Endothelial cell (in vitro differentiated cells): ENCODE measurements at regions not wholly inside any gene's neighbourhood (a gene's known extent, or its start where the extent isn't known, plus 50 kb on each side); places are given as distances from the start of the nearest gene placed in this dataset.

Source experiments
- DNase-seq: peaks from one replicate; pipeline ENCODE4 v3.0.0; 2021; ENCODE audit warnings: low spot score
- H3K27ac Mint-ChIP-seq: one replicate; pipeline ENCODE4 v1.8.0; 2021; ENCODE audit warnings: mixed read lengths, inconsistent platforms; ENCODE audit not compliant: unreplicated experiment
- H3K27me3 Mint-ChIP-seq: one replicate; pipeline ENCODE4 v1.8.0; 2021; ENCODE audit warnings: mild to moderate bottlenecking, moderate library complexity, mixed read lengths, inconsistent platforms; ENCODE audit not compliant: unreplicated experiment
- H3K36me3 Mint-ChIP-seq: one replicate; pipeline ENCODE4 v1.8.0; 2021; ENCODE audit warnings: mild to moderate bottlenecking, low read depth, mixed read lengths, inconsistent platforms; ENCODE audit not compliant: unreplicated experiment
- H3K4me1 Mint-ChIP-seq: one replicate; pipeline ENCODE4 v1.8.0; 2021; ENCODE audit warnings: mild to moderate bottlenecking, mixed read lengths, inconsistent platforms; ENCODE audit not compliant: unreplicated experiment
- H3K4me3 Mint-ChIP-seq: one replicate; pipeline ENCODE4 v1.8.0; 2021; ENCODE audit warnings: mild to moderate bottlenecking, mixed read lengths, inconsistent platforms; ENCODE audit not compliant: unreplicated experiment
- H3K9me3 Mint-ChIP-seq: one replicate; pipeline ENCODE4 v1.8.0; 2021; ENCODE audit warnings: mixed read lengths, inconsistent platforms; ENCODE audit not compliant: unreplicated experiment
- TF ChIP-seq, protein P1 (sequence below): fragments of 200-600 bp; sonication (generic); IDR thresholded peaks from one replicate; pipeline ENCODE4 v1.5.0; 2021; ENCODE audit warnings: antibody characterized with exemption; ENCODE audit not compliant: unreplicated experiment

DNA sequence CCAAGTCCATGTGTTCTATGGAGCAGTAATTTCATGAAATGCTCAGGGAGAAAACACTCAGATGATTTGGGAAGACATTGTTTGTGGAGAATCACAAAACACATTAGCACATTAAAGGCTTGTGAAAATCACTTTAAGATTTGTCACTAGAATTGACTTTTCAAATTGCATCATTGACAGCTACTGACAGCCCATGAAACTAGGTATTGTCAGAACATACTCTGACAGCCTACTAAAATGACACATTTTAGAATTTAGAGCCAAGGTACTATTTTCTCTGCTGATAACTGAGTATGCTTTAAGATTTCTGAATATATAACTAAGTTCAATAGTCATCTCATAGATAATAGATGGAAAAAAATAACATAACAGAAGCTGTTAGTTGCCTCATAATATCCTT, 67.4 kb upstream of the FOXC1 start:
- TF ChIP-seq, protein P1, sequence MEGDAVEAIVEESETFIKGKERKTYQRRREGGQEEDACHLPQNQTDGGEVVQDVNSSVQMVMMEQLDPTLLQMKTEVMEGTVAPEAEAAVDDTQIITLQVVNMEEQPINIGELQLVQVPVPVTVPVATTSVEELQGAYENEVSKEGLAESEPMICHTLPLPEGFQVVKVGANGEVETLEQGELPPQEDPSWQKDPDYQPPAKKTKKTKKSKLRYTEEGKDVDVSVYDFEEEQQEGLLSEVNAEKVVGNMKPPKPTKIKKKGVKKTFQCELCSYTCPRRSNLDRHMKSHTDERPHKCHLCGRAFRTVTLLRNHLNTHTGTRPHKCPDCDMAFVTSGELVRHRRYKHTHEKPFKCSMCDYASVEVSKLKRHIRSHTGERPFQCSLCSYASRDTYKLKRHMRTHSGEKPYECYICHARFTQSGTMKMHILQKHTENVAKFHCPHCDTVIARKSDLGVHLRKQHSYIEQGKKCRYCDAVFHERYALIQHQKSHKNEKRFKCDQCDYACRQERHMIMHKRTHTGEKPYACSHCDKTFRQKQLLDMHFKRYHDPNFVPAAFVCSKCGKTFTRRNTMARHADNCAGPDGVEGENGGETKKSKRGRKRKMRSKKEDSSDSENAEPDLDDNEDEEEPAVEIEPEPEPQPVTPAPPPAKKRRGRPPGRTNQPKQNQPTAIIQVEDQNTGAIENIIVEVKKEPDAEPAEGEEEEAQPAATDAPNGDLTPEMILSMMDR: no peak
- Mint-ChIP-seq H3K4me1 (no peaks in the 10 kb centered on the region), H3K27me3 (peaks cover 6% of the 10 kb centered on the region), H3K4me3 (no peak overlapping the region), H3K36me3 (peaks cover 5% of the 10 kb centered on the region), H3K9me3 (peaks cover 5% of the 10 kb centered on the region), H3K27ac (no peak overlapping the region)
- no peak for DNase-seq

DNA sequence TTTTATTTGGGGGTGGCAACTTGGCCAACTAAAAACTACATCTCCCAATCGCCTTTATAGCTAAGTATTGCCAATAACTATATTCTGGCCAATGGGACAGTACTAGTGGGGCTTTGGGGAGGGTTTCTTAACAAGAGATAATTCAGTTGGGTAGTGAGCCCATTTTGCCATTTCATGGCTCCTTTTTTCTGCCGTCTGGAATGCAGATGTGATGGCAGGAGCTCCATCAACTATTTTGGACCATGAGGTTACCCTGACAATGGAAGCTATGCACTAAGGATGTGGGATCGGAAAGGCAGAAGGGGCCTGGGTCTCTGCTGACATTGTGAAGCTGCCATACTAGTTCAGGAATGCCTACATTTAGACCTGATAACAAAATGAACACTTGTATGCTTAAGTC, 67.0 kb upstream of the FOXC1 start:
- peaks cover 5% of the 10 kb centered on the region for H3K36me3 Mint-ChIP-seq
- no peak overlapping the region for H3K27ac Mint-ChIP-seq
- no peaks in the 10 kb centered on the region for H3K4me1 Mint-ChIP-seq
- TF ChIP-seq, protein P1: no peak
- peaks cover 6% of the 10 kb centered on the region for H3K27me3 Mint-ChIP-seq
- no peak overlapping the region for H3K4me3 Mint-ChIP-seq
- DNase-seq: no peak
- peaks cover 5% of the 10 kb centered on the region for H3K9me3 Mint-ChIP-seq

DNA sequence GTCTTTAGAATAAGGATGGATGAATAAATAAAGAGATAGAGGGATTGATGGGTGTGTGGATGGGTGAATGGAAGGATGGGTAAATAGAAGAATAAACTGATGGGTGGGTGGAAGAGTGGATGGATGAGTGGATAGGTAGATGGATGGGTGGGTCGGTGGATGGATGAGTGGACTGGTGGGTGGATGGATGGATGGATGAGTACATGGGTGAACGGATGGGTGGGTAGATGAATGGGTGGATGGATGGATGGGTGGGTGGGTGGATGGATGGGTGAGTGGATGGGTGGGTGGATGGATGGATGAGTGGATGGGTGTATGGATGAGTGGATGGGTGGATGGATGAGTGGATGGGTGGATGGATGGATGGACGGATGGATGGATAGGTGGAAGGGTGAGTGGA, 65.7 kb upstream of the FOXC1 start:
- H3K27me3 Mint-ChIP-seq: peaks cover 6% of the 10 kb centered on the region
- peaks cover 5% of the 10 kb centered on the region for H3K9me3 Mint-ChIP-seq
- peaks cover 5% of the 10 kb centered on the region for H3K36me3 Mint-ChIP-seq
- no peak overlapping the region for H3K27ac Mint-ChIP-seq
- no peak for DNase-seq
- TF ChIP-seq, protein P1: no peak
- H3K4me3 Mint-ChIP-seq: no peak overlapping the region
- H3K4me1 Mint-ChIP-seq: no peaks in the 10 kb centered on the region

DNA sequence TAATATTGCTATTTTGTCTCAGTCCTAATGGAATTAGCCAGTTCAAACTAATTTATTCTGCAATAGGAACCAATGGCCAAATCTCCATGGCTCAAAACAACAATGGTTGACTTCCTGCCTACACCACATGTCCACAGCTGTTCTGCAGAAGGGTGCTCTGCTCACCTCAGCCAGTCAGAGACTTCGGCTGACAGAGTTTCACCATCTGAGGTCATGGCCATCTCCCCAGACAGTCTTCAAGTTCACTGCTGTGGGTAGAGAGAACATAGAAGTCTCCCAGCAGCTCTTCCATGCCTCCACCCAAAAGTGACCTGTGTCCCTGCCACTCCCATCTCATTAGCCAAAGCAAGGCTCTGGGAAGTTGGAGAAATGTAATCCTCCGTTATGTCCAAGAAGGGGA, 65.1 kb upstream of the FOXC1 start:
- TF ChIP-seq, protein P1: no peak
- DNase-seq: no peak
- Mint-ChIP-seq H3K9me3 (peaks cover 5% of the 10 kb centered on the region), H3K27me3 (peaks cover 6% of the 10 kb centered on the region), H3K27ac (no peak overlapping the region), H3K36me3 (peaks cover 5% of the 10 kb centered on the region), H3K4me1 (no peaks in the 10 kb centered on the region), H3K4me3 (no peak overlapping the region)

DNA sequence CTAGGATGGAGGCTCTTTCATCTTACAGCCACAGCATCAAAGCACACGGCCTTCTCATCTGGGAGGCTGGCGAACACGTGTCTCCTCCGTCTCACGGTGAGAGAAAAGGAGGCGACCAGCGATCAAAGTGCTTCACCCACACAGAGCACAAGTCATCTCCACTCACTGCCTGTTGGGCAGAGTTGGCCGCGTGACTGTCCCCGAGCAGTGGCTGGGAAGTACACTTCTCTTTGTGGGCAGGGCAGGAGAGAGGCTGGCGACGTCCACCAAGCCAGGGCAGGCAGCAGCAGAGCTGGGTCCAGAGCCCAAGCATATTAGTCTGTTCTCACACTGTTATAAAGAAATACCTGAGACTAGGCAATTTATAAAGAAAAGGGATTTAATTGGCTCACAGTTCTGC, 64.1 kb upstream of the FOXC1 start:
- H3K9me3 Mint-ChIP-seq: peaks cover 5% of the 10 kb centered on the region
- no peaks in the 10 kb centered on the region for H3K4me1 Mint-ChIP-seq
- no peak for DNase-seq
- H3K27me3 Mint-ChIP-seq: peaks cover 4% of the 10 kb centered on the region
- TF ChIP-seq, protein P1: no peak
- no peak overlapping the region for H3K4me3 Mint-ChIP-seq
- H3K27ac Mint-ChIP-seq: no peak overlapping the region
- peaks cover 5% of the 10 kb centered on the region for H3K36me3 Mint-ChIP-seq
